IMR-90 (cell line): ENCODE measurements at regions not wholly inside any gene's neighbourhood (a gene's known extent, or its start where the extent isn't known, plus 50 kb on each side); places are given as distances from the start of the nearest gene placed in this dataset.

Experiments
- ATAC-seq: fragments of 200-7000 bp; cut with Tn5 transposase; 2 replicates; pipeline ENCODE4 v1.9.1; 2020; ENCODE audit warnings: low read depth, mild to moderate bottlenecking, moderate library complexity
- BruUV-seq: library from RNA; stranded (reverse); fragments of 400-500 nt; replicated peaks from 2 replicates; lab custom pipeline; 2021; lab: Mats Ljungman, UMichigan
- CTCF ChIA-PET: fragments of 300-600 bp; formaldehyde crosslinking; extraction: SDS; loops from one replicate; lab custom pipeline; 2021; ENCODE audit warnings: antibody characterized with exemption; lab: Yijun Ruan, JAX
- POLR2A ChIA-PET: fragments of 300-600 bp; sonication (Branson Sonifier 250); formaldehyde crosslinking; loops from one replicate; lab custom pipeline; 2022; ENCODE audit warnings: antibody characterized with exemption; ENCODE audit not compliant: unreplicated experiment; lab: Charles Lee
- DNase-seq: peaks from one replicate; pipeline ENCODE4 v3.0.0; 2013
- H2AFZ ChIP-seq: replicated peaks from 2 replicates; pipeline ENCODE3; 2013; ENCODE audit warnings: low read length, mild to moderate bottlenecking; ENCODE audit not compliant: poor library complexity
- H2AK5ac ChIP-seq: 2 replicates; pipeline ENCODE4 v1.6.1; 2013; ENCODE audit warnings: low read depth, low read length, inconsistent platforms
- H2AK9ac ChIP-seq: replicated peaks from 2 replicates; pipeline ENCODE3; 2013; ENCODE audit warnings: mild to moderate bottlenecking, low read depth, low read length, moderate library complexity; ENCODE audit not compliant: poor library complexity
- H2BK120ac ChIP-seq: 2 replicates; pipeline ENCODE4 v1.6.1; 2013; ENCODE audit warnings: low read depth, low read length, inconsistent platforms
- H2BK15ac ChIP-seq: 3 replicates; pipeline ENCODE4 v1.6.1; 2013; ENCODE audit warnings: low read depth, low read length, inconsistent platforms
- H2BK20ac ChIP-seq: 2 replicates; pipeline ENCODE4 v1.6.1; 2013; ENCODE audit warnings: low read depth, mild to moderate bottlenecking, inconsistent platforms, low read length, moderate library complexity
- H2BK5ac ChIP-seq: 2 replicates; pipeline ENCODE4 v1.6.1; 2013; ENCODE audit warnings: mild to moderate bottlenecking, low read depth, low read length, inconsistent platforms; ENCODE audit not compliant: poor library complexity, severe bottlenecking
- H3K14ac ChIP-seq: replicated peaks from 2 replicates; pipeline ENCODE4 v1.6.1; 2013; ENCODE audit warnings: low read depth, low read length, inconsistent platforms
- H3K18ac ChIP-seq: 2 replicates; pipeline ENCODE4 v1.6.1; 2013; ENCODE audit warnings: low read depth, low read length, control low read depth
- H3K23ac ChIP-seq: 2 replicates; pipeline ENCODE4 v1.6.1; 2013; ENCODE audit warnings: low read depth, low read length, inconsistent platforms
- H3K27ac ChIP-seq: 2 replicates; pipeline ENCODE4 v1.5.1; 2013; ENCODE audit warnings: mild to moderate bottlenecking, control low read depth, low read length; ENCODE audit not compliant: insufficient read depth
- H3K27me3 ChIP-seq: 2 replicates; pipeline ENCODE4 v1.6.1; 2013; ENCODE audit warnings: low read length; ENCODE audit not compliant: control insufficient read depth, insufficient read depth
- H3K36me3 ChIP-seq: 2 replicates; pipeline ENCODE4 v1.6.1; 2013; ENCODE audit warnings: low read length, mixed read lengths; ENCODE audit not compliant: control insufficient read depth, insufficient read depth
- H3K4ac ChIP-seq: 2 replicates; pipeline ENCODE4 v1.6.1; 2013; ENCODE audit warnings: low read depth, low read length, inconsistent platforms
- H3K4me1 ChIP-seq: 2 replicates; pipeline ENCODE4 v1.6.1; 2013; ENCODE audit warnings: low read length, mixed read lengths; ENCODE audit not compliant: control insufficient read depth, insufficient read depth
- H3K4me2 ChIP-seq: 2 replicates; pipeline ENCODE4 v1.6.1; 2013; ENCODE audit warnings: low read depth, mild to moderate bottlenecking, control low read depth, low read length, moderate library complexity
- H3K4me3 ChIP-seq: 2 replicates; pipeline ENCODE4 v1.5.1; 2013; ENCODE audit warnings: low read depth, mild to moderate bottlenecking, control low read depth, low read length, moderate library complexity; ENCODE audit not compliant: insufficient read depth
- H3K56ac ChIP-seq: 2 replicates; pipeline ENCODE4 v1.6.1; 2013; ENCODE audit warnings: low read length, inconsistent platforms; ENCODE audit not compliant: insufficient read depth; ENCODE audit errors: extremely low read depth
- H3K79me1 ChIP-seq, 2 experiments: 2 replicates each; pipeline ENCODE4 v1.6.1; 2013; ENCODE audit warnings: low read length in 2 of 2, inconsistent platforms in 1 of 2, low read depth in 1 of 2
- H3K9ac ChIP-seq: 2 replicates; pipeline ENCODE4 v1.6.1; 2013; ENCODE audit warnings: low read depth, low read length, control low read depth
- H3K9me1 ChIP-seq: 2 replicates; pipeline ENCODE4 v1.6.1; 2013; ENCODE audit warnings: low read length, inconsistent platforms; ENCODE audit not compliant: insufficient read depth
- H3K9me3 ChIP-seq: 2 replicates; pipeline ENCODE4 v1.6.1; 2013; ENCODE audit warnings: low read length; ENCODE audit not compliant: control insufficient read depth, insufficient read depth
- H4K20me1 ChIP-seq: 2 replicates; pipeline ENCODE4 v1.6.1; 2013; ENCODE audit warnings: low read length, inconsistent platforms; ENCODE audit not compliant: insufficient read depth
- H4K5ac ChIP-seq: 2 replicates; pipeline ENCODE4 v1.6.1; 2013; ENCODE audit warnings: mild to moderate bottlenecking, low read depth, low read length, control low read depth
- H4K8ac ChIP-seq, 2 experiments: 2 replicates each; pipeline ENCODE4 v1.6.1; 2013; ENCODE audit warnings: low read depth in 2 of 2, low read length in 2 of 2, control low read depth in 1 of 2, inconsistent platforms in 1 of 2
- H4K91ac ChIP-seq: 2 replicates; pipeline ENCODE4 v1.6.1; 2013; ENCODE audit warnings: low read depth, low read length, inconsistent platforms; ENCODE audit not compliant: insufficient read depth
- BHLHE40 ChIP-seq: fragments of 150-350 bp; IDR thresholded peaks from 2 replicates; pipeline ENCODE4 v1.6.1; 2016; ENCODE audit warnings: mild to moderate bottlenecking, low read depth, low read length
- CEBPB ChIP-seq: IDR thresholded peaks from 2 replicates; pipeline ENCODE4 v1.6.1; 2012; ENCODE audit warnings: low read depth, low read length, improper control_type of control experiment
- CTCF ChIP-seq: conservative IDR thresholded peaks from 2 replicates; pipeline ENCODE4 v1.5.1; 2012; ENCODE audit warnings: mild to moderate bottlenecking, low read depth, low read length, improper control_type of control experiment
- ELK1 ChIP-seq: fragments of 150-350 bp; IDR thresholded peaks from 2 replicates; pipeline ENCODE4 v1.6.1; 2016; ENCODE audit warnings: low read depth, mild to moderate bottlenecking, low read length, moderate library complexity, borderline replicate concordance
- FOS ChIP-seq: fragments of 150-350 bp; IDR thresholded peaks from 2 replicates; pipeline ENCODE4 v1.6.1; 2016; ENCODE audit warnings: low read depth, low read length
- MAFK ChIP-seq: IDR thresholded peaks from 2 replicates; pipeline ENCODE4 v1.6.1; 2012; ENCODE audit warnings: low read depth, low read length, improper control_type of control experiment
- MAZ ChIP-seq: IDR thresholded peaks from 2 replicates; pipeline ENCODE4 v1.6.1; 2012; ENCODE audit warnings: low read depth, mild to moderate bottlenecking, low read length, improper control_type of control experiment, moderate library complexity, borderline replicate concordance
- MXI1 ChIP-seq: IDR thresholded peaks from 2 replicates; pipeline ENCODE4 v1.6.1; 2012; ENCODE audit warnings: low read depth, mild to moderate bottlenecking, low read length, moderate library complexity, borderline replicate concordance
- NFE2L2 ChIP-seq: fragments of 150-350 bp; IDR thresholded peaks from 2 replicates; pipeline ENCODE4 v1.6.1; 2016; ENCODE audit warnings: low read depth, mild to moderate bottlenecking, low read length
- POLR2A ChIP-seq: IDR thresholded peaks from 2 replicates; pipeline ENCODE4 v1.6.1; 2012; ENCODE audit warnings: mild to moderate bottlenecking, low read depth, low read length
- RCOR1 ChIP-seq: IDR thresholded peaks from 2 replicates; pipeline ENCODE4 v1.6.1; 2012; ENCODE audit warnings: mild to moderate bottlenecking, low read length, improper control_type of control experiment; ENCODE audit not compliant: insufficient replicate concordance
- RFX5 ChIP-seq: IDR thresholded peaks from 2 replicates; pipeline ENCODE4 v1.8.0; 2012; ENCODE audit warnings: low read depth, mild to moderate bottlenecking, low read length, moderate library complexity
- SMC3 ChIP-seq: fragments of 150-350 bp; IDR thresholded peaks from 2 replicates; pipeline ENCODE4 v1.6.1; 2016; ENCODE audit warnings: low read depth, mild to moderate bottlenecking, antibody characterized with exemption, low read length, moderate library complexity
- WGBS, 2 experiments: methylation state at CpG; one replicate each; pipeline versions ENCODE4 v1.1.5 to v1.1.7; 2013; ENCODE audit warnings: missing lambda C conversion rate in 2 of 2; ENCODE audit not compliant: insufficient read length in 1 of 2; ENCODE audit errors: extremely low coverage in 2 of 2; 5-methylcytosine and 5-hydroxymethylcytosine counted together
- dilution Hi-C: fragments of 300-500 bp; cut with HindIII; formaldehyde crosslinking; loops from one replicate; pipeline ENCODE4 v1.14.3; 2018; ENCODE audit warnings: low sequenced_read_pairs; ENCODE audit not compliant: unreplicated experiment
- in situ Hi-C: fragments of 300-500 bp; cut with MboI; formaldehyde crosslinking; loops from 3 replicates; pipeline ENCODE4 v1.14.3; 2019; ENCODE audit warnings: low sequenced_read_pairs, inconsistent platforms, mixed read lengths
- intact Hi-C: fragments of 100-400 bp; cut with micrococcal nuclease; formaldehyde crosslinking; loops from 2 replicates; pipeline ENCODE4 v1.10.0; 2022

GRCh38 chr9:23938908-23939307, 112.9 kb upstream of the ELAVL2 start:
- no peak for TF ChIP-seq MXI1
- TF ChIP-seq RFX5 = no peak
- TF ChIP-seq CEBPB = no peak
- no peak for TF ChIP-seq FOS
- TF ChIP-seq MAZ = no peak
- TF ChIP-seq SMC3 = no peak
- no peak for TF ChIP-seq NFE2L2
- TF ChIP-seq ELK1 = no peak
- no peak for TF ChIP-seq CTCF
- TF ChIP-seq POLR2A = no peak
- no peak for TF ChIP-seq MAFK
- no peak for TF ChIP-seq RCOR1
- TF ChIP-seq BHLHE40 = no peak
- CTCF ChIA-PET = no interaction called here
- no peak overlapping the region for H3K23ac ChIP-seq
- H3K27ac ChIP-seq = no peak overlapping the region
- no peak overlapping the region for H3K14ac ChIP-seq
- no peaks in the 10 kb centered on the region for H3K79me1 ChIP-seq
- H4K8ac ChIP-seq = no peak overlapping the region
- H4K20me1 ChIP-seq = no peaks in the 10 kb centered on the region
- H2AK5ac ChIP-seq = no peak overlapping the region
- BruUV-seq = no TSS peak
- H2BK120ac ChIP-seq = no peak overlapping the region
- H3K9me1 ChIP-seq = no peaks in the 10 kb centered on the region
- no peak overlapping the region for H2BK5ac ChIP-seq
- H3K27me3 ChIP-seq = no peaks in the 10 kb centered on the region
- dilution Hi-C loops = no loop called here
- no peak overlapping the region for H3K4me3 ChIP-seq
- no peak overlapping the region for H3K56ac ChIP-seq
- intact Hi-C loops = no loop called here
- H2AFZ ChIP-seq = no peak overlapping the region
- no peak overlapping the region for H2BK20ac ChIP-seq
- no peak for ATAC-seq
- H3K9ac ChIP-seq = no peak overlapping the region
- no peak for DNase-seq
- H3K4me1 ChIP-seq = no peaks in the 10 kb centered on the region
- in situ Hi-C loops = no loop called here
- POLR2A ChIA-PET = no interaction called here
- H2BK15ac ChIP-seq = no peak overlapping the region
- no peak overlapping the region for H3K18ac ChIP-seq
- no peak overlapping the region for H3K4me2 ChIP-seq
- no peak overlapping the region for H3K4ac ChIP-seq
- no peaks in the 10 kb centered on the region for H3K36me3 ChIP-seq
- H3K9me3 ChIP-seq = peaks cover 2% of the 10 kb centered on the region
- no CpG with 5 or more reads among the region's 1 CpG for WGBS, 2 experiments
- no peak overlapping the region for H4K5ac ChIP-seq
- H4K91ac ChIP-seq = no peak overlapping the region
- no peak overlapping the region for H2AK9ac ChIP-seq
